DND-41 (cell line): ENCODE measurements at regions not wholly inside any gene's neighbourhood (a gene's known extent, or its start where the extent isn't known, plus 50 kb on each side); places are given as distances from the start of the nearest gene placed in this dataset.

Experiments
- ATAC-seq: fragments of 200-7000 bp; cut with Tn5 transposase; 3 replicates; pipeline ENCODE4 v1.9.1; 2021; ENCODE audit warnings: low read depth; ENCODE audit not compliant: insufficient read depth
- DNase-seq: peaks from one replicate; pipeline ENCODE4 v3.0.0-alpha.2; 2020
- H2AFZ ChIP-seq: 2 replicates; pipeline ENCODE4 v1.6.0; 2012; ENCODE audit warnings: low read depth, low read length
- H3K27ac ChIP-seq: 2 replicates; pipeline ENCODE4 v1.5.1; 2012; ENCODE audit warnings: low read length, inconsistent platforms
- H3K27me3 ChIP-seq: fragments of 200-600 bp; sonication (generic); 2 replicates; pipeline ENCODE4 v1.6.0; 2012; ENCODE audit warnings: low read length, mild to moderate bottlenecking, inconsistent platforms; ENCODE audit not compliant: insufficient read depth, poor library complexity
- H3K36me3 ChIP-seq: 2 replicates; pipeline ENCODE4 v1.5.1; 2012; ENCODE audit warnings: low read length, inconsistent platforms; ENCODE audit not compliant: insufficient read depth
- H3K4me1 ChIP-seq: 2 replicates; pipeline ENCODE4 v1.5.1; 2012; ENCODE audit warnings: mild to moderate bottlenecking, low read length; ENCODE audit not compliant: insufficient read depth
- H3K4me2 ChIP-seq: 2 replicates; pipeline ENCODE4 v1.6.0; 2012; ENCODE audit warnings: mild to moderate bottlenecking, moderate library complexity, low read length, inconsistent platforms; ENCODE audit not compliant: insufficient read depth
- H3K4me3 ChIP-seq, 2 experiments: fragments of 200-600 bp in 1 of 2; shearing (Covaris generic) in 1 of 2; 2 replicates each; pipeline ENCODE4 v1.5.1; 2012 to 2016; ENCODE audit warnings: inconsistent platforms in 2 of 2, low read length in 2 of 2, mild to moderate bottlenecking in 2 of 2, low read depth in 1 of 2, moderate library complexity in 1 of 2
- H3K79me2 ChIP-seq: 2 replicates; pipeline ENCODE4 v1.6.0; 2012; ENCODE audit warnings: low read length, inconsistent platforms; ENCODE audit not compliant: insufficient read depth
- H3K9ac ChIP-seq: 2 replicates; pipeline ENCODE4 v1.6.0; 2012; ENCODE audit warnings: low read depth, mild to moderate bottlenecking, inconsistent platforms, low read length, moderate library complexity
- H3K9me3 ChIP-seq: 2 replicates; pipeline ENCODE4 v1.5.1; 2012; ENCODE audit warnings: low read length, moderate library complexity, mild to moderate bottlenecking, inconsistent platforms; ENCODE audit not compliant: insufficient read depth, severe bottlenecking
- H4K20me1 ChIP-seq: 2 replicates; pipeline ENCODE4 v1.6.0; 2012; ENCODE audit warnings: low read length; ENCODE audit not compliant: insufficient read depth
- EZH2 ChIP-seq: IDR thresholded peaks from 3 replicates; pipeline ENCODE4 v1.6.1; 2012; ENCODE audit warnings: borderline replicate concordance, low read depth, mild to moderate bottlenecking, moderate library complexity, low read length, inconsistent platforms; ENCODE audit not compliant: severe bottlenecking
- TF ChIP-seq, protein P1 (sequence below): IDR thresholded peaks from 2 replicates; pipeline ENCODE4 v1.5.1; 2012; ENCODE audit warnings: borderline replicate concordance, low read length, moderate library complexity, mild to moderate bottlenecking; ENCODE audit not compliant: poor library complexity, severe bottlenecking; ENCODE audit errors: extremely low read depth

DNA sequence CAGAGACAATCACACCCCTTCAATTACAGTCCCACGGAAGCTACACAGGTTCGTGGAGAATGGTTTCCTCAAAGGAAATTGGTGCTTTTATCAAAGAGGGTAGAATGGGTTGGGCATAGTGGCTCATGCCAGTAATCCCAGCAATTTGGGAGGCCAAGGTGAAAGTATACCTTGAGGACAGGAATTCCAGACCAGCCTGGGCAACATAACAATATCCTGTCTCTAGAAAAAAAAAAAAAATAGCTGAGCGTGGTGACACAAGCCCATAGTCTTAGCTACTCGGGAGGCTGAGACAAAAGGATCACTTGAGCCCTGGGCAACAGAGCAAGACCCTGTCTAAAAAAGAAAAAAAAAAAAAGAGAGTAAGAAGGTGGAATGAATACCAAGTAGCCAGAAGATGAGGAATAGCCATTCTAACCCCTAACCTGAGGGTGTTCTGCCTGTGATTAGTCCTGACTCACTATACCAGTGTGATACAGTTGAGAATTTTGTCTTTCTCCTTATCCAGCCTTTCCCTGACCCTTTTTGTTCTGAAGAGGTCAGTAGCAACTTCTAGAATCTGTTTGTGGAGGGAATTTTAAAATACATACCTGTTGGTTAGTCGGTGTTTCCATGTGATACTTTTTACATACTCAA lies 283.2 kb downstream of the MREG start:
- Histone ChIP-seq H3K4me3 (no peak overlapping the region), H4K20me1 (no peaks in the 10 kb centered on the region), H3K27ac (no peak overlapping the region), H3K36me3 (no peaks in the 10 kb centered on the region), H3K4me2 (no peak overlapping the region), H3K9ac (no peak overlapping the region), H3K79me2 (no peaks in the 10 kb centered on the region), H3K27me3 (peaks cover 4% of the 10 kb centered on the region), H2AFZ (no peak overlapping the region), H3K9me3 (no peaks in the 10 kb centered on the region), H3K4me1 (no peaks in the 10 kb centered on the region)
- DNase-seq, result no peak
- no peak for ATAC-seq
- TF ChIP-seq, protein P1, sequence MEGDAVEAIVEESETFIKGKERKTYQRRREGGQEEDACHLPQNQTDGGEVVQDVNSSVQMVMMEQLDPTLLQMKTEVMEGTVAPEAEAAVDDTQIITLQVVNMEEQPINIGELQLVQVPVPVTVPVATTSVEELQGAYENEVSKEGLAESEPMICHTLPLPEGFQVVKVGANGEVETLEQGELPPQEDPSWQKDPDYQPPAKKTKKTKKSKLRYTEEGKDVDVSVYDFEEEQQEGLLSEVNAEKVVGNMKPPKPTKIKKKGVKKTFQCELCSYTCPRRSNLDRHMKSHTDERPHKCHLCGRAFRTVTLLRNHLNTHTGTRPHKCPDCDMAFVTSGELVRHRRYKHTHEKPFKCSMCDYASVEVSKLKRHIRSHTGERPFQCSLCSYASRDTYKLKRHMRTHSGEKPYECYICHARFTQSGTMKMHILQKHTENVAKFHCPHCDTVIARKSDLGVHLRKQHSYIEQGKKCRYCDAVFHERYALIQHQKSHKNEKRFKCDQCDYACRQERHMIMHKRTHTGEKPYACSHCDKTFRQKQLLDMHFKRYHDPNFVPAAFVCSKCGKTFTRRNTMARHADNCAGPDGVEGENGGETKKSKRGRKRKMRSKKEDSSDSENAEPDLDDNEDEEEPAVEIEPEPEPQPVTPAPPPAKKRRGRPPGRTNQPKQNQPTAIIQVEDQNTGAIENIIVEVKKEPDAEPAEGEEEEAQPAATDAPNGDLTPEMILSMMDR, result no peak
- no peak for TF ChIP-seq EZH2

DNA sequence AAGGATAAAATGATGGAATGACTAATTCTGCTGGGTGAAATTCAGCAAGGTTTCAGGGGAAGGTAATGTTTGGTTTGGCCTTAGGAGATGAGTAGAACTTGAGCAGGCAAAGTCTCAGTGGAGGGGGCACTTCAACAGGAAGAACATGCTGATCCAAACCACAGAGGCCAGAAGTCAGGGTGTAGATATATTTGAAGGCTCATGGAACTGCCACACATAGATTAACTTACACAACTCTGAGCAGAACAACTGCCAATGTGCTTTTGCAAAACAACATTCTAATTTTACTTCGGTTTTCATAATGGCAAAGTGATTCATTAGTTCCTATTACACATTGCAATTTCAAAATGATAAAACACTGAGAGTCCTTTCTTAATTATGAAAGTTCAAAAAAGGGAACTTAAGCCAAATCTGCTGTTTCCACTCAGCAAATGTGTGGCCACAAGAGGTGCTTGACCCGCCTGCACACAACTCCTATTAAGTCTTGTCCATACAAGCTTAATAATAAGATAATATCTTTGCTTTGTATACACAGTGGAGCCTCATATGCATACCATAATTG lies 284.8 kb downstream of the MREG start:
- no peak overlapping the region for H3K4me3 ChIP-seq
- no peak for TF ChIP-seq EZH2
- TF ChIP-seq, protein P1, result no peak
- no peaks in the 10 kb centered on the region for H3K36me3 ChIP-seq
- DNase-seq (no peak), ATAC-seq (no peak)
- H3K9ac ChIP-seq, result no peak overlapping the region
- no peak overlapping the region for H2AFZ ChIP-seq
- H3K79me2 ChIP-seq, result no peaks in the 10 kb centered on the region
- no peak overlapping the region for H3K4me2 ChIP-seq
- H3K27ac ChIP-seq, result no peak overlapping the region
- H3K9me3 ChIP-seq, result no peaks in the 10 kb centered on the region
- peaks cover 4% of the 10 kb centered on the region for H3K27me3 ChIP-seq
- no peaks in the 10 kb centered on the region for H4K20me1 ChIP-seq
- H3K4me1 ChIP-seq, result no peaks in the 10 kb centered on the region

DNA sequence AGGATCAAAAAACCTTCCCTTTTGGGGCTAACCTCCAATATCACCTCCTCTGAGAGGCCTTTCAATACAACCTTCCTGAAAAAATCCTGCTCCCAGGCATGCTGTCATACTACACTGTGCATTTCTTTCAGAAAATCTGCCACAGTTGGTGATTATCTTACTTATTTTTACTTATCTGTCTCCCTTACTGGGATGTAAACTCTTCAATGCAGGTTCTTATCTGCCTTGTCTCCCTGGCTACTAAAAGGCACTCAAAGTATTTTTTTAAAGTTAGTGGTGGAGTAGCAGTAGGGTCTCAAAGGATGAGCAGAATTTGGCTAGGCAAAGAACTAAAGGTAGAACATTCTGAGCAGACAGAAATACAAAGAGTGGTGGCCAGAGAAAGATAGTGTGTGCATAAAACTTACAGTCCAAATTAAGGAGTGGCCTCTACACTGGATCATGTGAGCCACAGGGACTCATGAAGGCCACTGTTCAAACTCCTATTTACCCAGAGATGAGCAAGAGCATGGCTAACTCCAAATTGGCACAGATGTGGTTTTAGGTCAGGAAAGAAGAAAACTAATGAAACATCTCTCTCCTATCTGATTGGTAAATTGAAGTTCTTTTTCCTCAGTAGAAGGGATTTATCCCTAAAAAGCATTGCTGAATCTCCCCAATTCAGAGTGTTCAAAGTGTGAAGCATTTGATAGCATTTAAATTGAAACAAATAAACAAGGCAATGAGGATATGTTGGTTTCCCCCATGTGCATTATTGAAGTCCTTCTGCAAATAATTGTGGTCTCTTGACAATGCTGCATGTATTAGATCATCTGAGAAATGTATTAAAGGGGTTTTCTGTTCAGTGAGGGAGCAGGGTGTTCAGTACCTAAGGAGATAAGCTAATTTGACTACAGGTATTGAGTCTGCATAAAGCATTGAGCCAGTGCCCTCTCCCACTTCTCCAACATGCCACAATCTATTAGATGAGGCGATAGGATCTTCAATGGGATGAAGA lies 285.5 kb downstream of the MREG start:
- no peaks in the 10 kb centered on the region for H3K4me1 ChIP-seq
- ATAC-seq (no peak), DNase-seq (no peak)
- no peaks in the 10 kb centered on the region for H3K36me3 ChIP-seq
- no peaks in the 10 kb centered on the region for H3K9me3 ChIP-seq
- no peak overlapping the region for H2AFZ ChIP-seq
- H3K9ac ChIP-seq, result no peak overlapping the region
- TF ChIP-seq, protein P1, result no peak
- TF ChIP-seq EZH2, result no peak
- no peak overlapping the region for H3K27ac ChIP-seq
- H3K79me2 ChIP-seq, result no peaks in the 10 kb centered on the region
- peaks cover 4% of the 10 kb centered on the region for H3K27me3 ChIP-seq
- no peaks in the 10 kb centered on the region for H4K20me1 ChIP-seq
- H3K4me2 ChIP-seq, result no peak overlapping the region
- H3K4me3 ChIP-seq, result no peak overlapping the region
